ENCODE measurements at regions not wholly inside any gene's neighbourhood (a gene's known extent, or its start where the extent isn't known, plus 50 kb on each side); places are given as distances from the start of the nearest gene placed in this dataset.

DNA sequence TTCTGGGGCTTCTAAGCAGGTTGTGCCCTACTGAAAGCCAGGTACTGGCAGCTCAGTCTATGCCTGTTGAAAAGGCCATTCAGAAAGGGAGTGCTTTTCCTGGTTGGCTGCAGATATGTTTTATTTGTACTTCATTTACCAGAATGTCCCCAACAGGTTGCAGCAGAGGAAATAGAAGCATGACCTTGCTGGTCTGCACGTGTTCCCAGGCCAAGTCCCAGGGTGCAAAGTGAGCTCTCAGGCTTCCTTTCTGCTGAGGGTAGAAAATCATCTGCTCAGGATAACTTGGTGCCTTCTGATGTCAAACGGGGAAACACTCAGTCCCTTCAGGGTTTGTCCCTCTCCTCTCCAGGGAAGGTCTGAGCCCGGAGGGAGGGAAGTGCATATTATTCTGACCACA is 356.4 kb downstream of the BCL11B start:
- TF ChIP-seq SALL2 (tag by site-specific recombination; IDR thresholded peaks at IDR 0.05; ENCODE audit: borderline replicate concordance) (no peak), KLF1 (tag by site-specific recombination; IDR thresholded peaks at IDR 0.05) (no peak), ZNF302 (tag by site-specific recombination; IDR thresholded peaks at IDR 0.05; ENCODE audit: low read depth) (no peak), SP2 (tag by site-specific recombination; IDR thresholded peaks at IDR 0.05) (no peak), ZNF292 (tag by site-specific recombination; IDR thresholded peaks at IDR 0.05; ENCODE audit: borderline replicate concordance, low read depth) (no peak)
- TF ChIP-seq, protein P1, sequence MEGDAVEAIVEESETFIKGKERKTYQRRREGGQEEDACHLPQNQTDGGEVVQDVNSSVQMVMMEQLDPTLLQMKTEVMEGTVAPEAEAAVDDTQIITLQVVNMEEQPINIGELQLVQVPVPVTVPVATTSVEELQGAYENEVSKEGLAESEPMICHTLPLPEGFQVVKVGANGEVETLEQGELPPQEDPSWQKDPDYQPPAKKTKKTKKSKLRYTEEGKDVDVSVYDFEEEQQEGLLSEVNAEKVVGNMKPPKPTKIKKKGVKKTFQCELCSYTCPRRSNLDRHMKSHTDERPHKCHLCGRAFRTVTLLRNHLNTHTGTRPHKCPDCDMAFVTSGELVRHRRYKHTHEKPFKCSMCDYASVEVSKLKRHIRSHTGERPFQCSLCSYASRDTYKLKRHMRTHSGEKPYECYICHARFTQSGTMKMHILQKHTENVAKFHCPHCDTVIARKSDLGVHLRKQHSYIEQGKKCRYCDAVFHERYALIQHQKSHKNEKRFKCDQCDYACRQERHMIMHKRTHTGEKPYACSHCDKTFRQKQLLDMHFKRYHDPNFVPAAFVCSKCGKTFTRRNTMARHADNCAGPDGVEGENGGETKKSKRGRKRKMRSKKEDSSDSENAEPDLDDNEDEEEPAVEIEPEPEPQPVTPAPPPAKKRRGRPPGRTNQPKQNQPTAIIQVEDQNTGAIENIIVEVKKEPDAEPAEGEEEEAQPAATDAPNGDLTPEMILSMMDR (tag by site-specific recombination; IDR thresholded peaks at IDR 0.05) = no peak
- TF ChIP-seq, protein P2, sequence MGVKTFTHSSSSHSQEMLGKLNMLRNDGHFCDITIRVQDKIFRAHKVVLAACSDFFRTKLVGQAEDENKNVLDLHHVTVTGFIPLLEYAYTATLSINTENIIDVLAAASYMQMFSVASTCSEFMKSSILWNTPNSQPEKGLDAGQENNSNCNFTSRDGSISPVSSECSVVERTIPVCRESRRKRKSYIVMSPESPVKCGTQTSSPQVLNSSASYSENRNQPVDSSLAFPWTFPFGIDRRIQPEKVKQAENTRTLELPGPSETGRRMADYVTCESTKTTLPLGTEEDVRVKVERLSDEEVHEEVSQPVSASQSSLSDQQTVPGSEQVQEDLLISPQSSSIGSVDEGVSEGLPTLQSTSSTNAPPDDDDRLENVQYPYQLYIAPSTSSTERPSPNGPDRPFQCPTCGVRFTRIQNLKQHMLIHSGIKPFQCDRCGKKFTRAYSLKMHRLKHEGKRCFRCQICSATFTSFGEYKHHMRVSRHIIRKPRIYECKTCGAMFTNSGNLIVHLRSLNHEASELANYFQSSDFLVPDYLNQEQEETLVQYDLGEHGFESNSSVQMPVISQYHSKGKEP (tag by site-specific recombination; IDR thresholded peaks at IDR 0.05) = no peak
- TF ChIP-seq, protein P3, sequence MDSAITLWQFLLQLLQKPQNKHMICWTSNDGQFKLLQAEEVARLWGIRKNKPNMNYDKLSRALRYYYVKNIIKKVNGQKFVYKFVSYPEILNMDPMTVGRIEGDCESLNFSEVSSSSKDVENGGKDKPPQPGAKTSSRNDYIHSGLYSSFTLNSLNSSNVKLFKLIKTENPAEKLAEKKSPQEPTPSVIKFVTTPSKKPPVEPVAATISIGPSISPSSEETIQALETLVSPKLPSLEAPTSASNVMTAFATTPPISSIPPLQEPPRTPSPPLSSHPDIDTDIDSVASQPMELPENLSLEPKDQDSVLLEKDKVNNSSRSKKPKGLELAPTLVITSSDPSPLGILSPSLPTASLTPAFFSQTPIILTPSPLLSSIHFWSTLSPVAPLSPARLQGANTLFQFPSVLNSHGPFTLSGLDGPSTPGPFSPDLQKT (IDR thresholded peaks at IDR 0.05; ENCODE audit: borderline replicate concordance, low read depth, low read length) = no peak
